HG02973 (cell line): ENCODE measurements at regions not wholly inside any gene's neighbourhood (a gene's known extent, or its start where the extent isn't known, plus 50 kb on each side); places are given as distances from the start of the nearest gene placed in this dataset.
A peak's percentile ranks its signal among the peaks of the same experiment; 100 is the strongest.

ENCODE experiments used
- ATAC-seq: cut with Tn5 transposase; IDR thresholded peaks from one replicate; pipeline ENCODE4 v1.9.1; 2021; ENCODE audit warnings: moderate library complexity; ENCODE audit not compliant: unreplicated experiment

DNA sequence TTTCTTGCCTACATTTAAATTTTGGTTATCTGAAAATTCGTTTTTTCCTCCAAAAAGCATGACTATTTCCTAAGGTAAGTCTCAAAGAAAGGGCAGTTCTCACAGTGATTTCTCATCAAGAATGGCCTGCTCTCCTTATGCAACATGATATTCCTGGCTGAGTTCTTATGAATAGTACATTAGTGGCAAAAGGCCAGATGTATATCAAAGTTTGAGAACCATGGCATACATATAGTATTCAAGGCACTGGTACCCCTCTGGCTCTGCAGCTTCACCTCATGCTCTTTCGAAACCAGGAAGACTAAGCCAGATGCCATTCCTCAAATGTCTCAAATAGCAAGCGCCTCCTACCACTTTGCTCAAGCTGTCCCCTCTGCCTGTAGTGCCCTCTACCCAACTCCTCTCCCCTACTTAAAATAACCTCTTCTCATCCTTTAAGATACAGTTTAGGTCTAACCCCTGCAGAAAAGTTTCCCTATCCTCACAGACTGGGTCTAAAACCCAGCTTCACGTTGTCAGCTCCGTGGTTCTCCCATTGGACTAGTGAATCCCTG is 280.3 kb downstream of the HACE1 start:
- ATAC-seq = no peak

DNA sequence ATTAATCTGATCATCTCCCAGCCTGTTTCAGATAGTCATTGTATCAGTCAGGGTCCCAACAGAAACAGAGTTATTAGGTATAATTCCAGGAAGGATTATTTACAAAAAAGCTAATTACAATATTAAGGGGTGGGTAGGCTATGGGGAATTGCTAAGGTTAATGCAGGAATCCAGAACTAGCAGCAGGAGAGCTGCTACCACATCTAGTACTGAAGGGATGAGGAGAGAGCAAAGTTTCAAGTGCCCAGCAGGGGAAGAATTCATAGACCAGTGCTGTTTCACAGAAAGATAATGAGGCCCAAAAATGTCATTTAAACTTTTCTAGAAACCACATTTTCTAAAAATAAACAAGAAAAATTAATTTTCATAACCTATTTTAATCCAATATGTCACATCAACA is 284.2 kb downstream of the HACE1 start:
- no peak for ATAC-seq

DNA sequence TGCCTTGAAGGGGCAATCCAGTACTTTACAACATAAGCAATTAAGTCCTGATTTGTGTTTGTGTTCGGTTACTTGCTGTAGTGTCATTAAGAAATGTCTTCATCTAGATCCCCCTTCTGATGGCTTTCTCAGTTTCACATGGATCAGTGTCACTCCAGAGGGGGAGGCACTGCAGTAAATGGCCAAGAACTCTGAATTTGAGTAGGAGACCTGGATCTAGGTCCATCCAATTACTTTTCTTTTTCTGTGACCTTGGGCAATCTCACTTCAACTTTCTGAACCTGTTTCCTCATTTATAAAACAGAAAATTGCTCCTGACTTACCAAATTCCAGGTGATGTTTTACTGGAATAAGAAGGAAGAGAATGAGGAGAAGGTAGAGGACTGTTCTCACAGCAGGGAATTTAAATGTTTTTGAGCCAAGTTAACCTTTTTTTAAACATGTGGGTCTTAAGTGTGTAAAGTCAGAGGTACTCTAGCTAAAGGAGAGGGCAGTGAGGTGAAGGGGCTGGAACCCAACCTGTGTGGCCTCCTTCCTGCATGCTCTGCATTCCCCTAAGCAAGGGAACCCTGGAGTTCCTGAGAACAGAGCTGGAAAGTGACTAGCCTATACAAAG is 285.5 kb downstream of the HACE1 start:
- no peak for ATAC-seq

- ATAC-seq = no peak
Observed at GRCh38 chr6:104573350-104573749, 286.4 kb downstream of the HACE1 start.

- ATAC-seq = no peak
Observed at GRCh38 chr6:104572901-104573300, 286.8 kb downstream of the HACE1 start.

DNA sequence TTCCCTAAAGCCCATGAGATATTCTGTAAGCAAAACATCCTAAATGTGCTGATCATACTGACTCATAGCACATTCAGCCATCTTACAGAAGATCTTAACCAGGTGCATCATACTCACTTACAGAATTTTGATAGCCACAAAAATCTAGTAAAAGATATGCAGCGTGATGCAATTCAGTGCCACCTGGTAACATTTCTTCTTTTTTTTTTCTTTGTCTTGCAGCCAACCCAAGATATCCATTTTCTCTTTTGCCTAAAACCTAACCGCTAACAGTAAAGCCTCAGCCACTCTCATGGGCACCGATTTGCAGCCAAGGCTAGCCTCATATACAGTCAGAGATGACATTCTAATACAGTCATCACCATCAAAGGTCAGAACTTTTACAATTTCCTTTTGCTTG is 293.3 kb downstream of the HACE1 start:
- no peak for ATAC-seq

DNA sequence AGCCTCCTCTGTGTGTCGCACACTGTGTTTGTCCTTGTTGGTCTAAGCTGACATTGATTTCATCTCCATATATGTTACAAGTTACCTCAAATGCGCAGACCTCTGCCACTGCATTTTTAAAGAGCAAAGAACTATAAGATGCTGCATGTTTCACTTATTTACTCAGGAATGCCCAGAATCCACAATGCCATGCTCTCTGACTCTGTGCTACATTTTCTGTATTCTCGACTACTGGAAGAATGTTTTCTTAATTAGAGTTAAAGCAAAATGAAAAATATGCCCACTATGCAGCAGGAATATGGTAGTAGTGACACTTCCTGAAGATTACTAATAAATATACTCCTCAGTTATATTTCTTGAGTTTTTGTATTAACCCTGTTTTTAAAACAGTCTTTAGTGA is 296.4 kb downstream of the HACE1 start:
- no peak for ATAC-seq

- no peak for ATAC-seq
Observed at GRCh38 chr6:104559435-104560202, 300.1 kb downstream of the HACE1 start.

GRCh38 chr6:104558746-104559145 is 301.0 kb downstream of the HACE1 start:
- ATAC-seq = no peak

GRCh38 chr6:104548297-104548696 is 311.4 kb downstream of the HACE1 start:
- ATAC-seq = no peak

GRCh38 chr6:104541411-104541810 is 318.3 kb downstream of the HACE1 start:
- ATAC-seq = no peak

DNA sequence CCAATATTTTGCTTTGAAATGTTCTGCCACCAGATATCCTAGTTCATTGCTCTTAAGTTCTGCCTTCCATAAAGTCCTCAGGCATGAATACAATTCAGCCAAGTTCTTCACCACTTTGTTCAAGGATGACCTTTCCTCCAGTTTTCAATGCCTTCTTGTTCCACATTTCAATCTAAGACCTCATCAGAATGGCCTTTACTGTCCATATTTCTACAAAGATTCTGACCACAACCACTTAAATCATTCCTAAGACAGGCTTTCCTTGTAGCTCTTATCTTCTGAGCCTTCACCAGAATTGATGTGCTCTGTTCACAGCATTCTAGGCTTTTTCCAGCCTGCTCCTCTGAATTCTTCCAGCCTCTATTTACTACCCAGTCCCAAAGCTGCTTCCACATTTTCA is 319.0 kb downstream of the HACE1 start:
- ATAC-seq = no peak

DNA sequence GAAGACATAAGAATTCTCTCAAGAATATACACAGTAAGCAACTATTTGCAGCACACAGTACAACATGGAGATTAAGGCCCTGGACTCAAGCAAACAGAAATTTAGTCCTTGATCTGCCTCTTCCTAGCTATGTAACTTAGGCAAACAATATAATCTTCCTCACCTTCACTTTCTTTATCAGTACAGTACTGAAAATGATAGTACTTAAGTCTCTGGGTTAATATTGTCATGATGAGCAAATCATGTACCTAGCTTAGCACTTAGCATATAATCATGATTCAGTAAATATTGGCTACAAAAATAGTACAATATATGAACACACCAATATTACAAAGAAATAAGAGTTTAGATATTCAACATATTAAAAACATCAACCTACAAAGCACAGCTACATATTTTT is 320.5 kb downstream of the HACE1 start:
- peak; percentile 45 for ATAC-seq

GRCh38 chr6:104537872-104538271 is 321.8 kb downstream of the HACE1 start:
- ATAC-seq = no peak

DNA sequence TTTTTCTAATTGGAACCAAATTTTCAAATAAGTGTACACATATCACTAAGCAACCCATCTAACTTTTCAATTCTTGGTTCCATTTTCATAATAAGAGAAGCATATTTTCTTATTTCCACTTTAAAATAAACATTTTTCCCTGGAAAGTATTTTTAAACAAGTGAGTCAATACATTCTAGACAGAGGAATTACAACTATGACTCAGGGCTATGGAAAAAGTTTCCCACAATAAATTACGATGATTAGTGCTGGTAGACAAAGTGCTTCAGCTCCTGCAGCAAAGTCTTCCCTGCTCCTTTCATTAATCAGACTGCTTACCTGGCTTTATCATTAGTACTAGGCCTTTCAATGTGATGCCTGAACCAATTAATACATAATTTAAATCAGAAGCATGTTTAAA is 322.5 kb downstream of the HACE1 start:
- no peak for ATAC-seq

GRCh38 chr6:104532462-104532861 is 327.3 kb downstream of the HACE1 start:
- no peak for ATAC-seq

DNA sequence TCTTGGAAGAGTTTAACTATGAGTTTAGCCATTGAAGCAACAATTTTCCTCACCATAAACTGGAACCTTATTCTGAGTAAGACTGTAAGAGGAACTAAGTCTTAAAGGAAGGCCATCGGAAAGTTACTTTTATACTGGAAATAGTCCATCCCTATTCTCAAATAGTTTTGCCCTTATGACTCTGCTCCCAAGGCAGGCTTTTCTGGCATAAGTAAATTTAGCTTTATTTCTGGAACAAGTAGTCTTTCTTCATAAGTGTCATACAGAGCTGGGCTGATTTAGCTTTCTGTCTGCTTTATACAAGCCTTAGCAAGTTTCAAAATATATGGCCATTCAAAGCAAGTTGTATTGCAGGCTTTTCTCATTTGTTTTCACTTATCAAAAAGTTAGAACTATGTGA is 328.1 kb downstream of the HACE1 start:
- ATAC-seq = no peak

- ATAC-seq = no peak
Observed at GRCh38 chr6:104527761-104528415, 331.8 kb downstream of the HACE1 start.

DNA sequence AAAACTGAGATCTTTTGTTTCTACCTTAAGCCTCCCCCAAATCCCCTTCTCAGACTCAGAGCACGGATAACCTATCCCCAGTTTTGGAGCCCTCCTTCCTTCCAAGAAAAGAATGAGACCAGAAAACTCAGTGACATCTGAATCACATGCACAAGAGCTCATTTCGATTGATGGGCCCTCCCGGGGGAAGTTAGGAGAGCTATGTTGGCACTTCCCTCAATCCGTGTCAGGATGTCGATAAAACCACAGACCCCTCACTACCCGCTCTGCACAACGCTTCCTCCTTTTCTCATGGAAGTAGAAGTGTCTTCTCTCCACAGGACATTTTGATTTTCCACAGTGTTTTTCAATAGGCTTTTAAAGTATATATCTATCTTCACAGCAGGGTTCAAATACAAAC is 332.4 kb downstream of the HACE1 start:
- no peak for ATAC-seq

DNA sequence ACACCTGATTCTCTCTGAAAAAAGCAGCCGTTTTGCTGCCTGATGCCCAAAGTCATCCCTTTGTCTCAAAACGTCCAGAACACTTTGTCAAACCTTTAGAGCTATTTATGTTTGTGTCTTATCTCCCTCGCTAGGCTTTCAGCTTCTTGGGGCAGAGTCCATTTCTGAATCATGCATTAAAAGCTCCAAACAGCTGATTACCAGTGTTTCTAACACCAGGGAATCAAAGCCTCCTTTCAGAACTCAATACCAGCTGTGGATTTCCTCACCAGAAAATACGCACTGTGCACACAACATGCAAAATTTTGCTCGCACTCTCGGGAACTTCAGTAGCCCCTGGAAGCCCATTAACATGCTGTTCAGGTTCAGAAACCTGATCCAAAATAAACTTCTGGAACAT is 333.3 kb downstream of the HACE1 start:
- ATAC-seq = no peak

- peak; percentile 99 for ATAC-seq
Observed at GRCh38 chr6:104525677-104526322, 333.9 kb downstream of the HACE1 start.
